ENCODE measurements at regions not wholly inside any gene's neighbourhood (a gene's known extent, or its start where the extent isn't known, plus 50 kb on each side); places are given as distances from the start of the nearest gene placed in this dataset.

GRCh38 chr1:96340686-96341085, 380.9 kb upstream of the PTBP2 start:
- TF ChIP-seq EP300 (IDR thresholded peaks at IDR 0.05) (no peak), POLR2A (IDR thresholded peaks at IDR 0.05; ENCODE audit: low read depth) (no peak), CTCF (IDR thresholded peaks at IDR 0.05) (no peak), POLR2AphosphoS5 (IDR thresholded peaks at IDR 0.05) (no peak)
- H3K4me1 ChIP-seq: no peaks in the 10 kb centered on the region
- H3K27me3 ChIP-seq: no peaks in the 10 kb centered on the region
- no peak for DNase-seq (ENCODE audit: extremely low spot score)
- peaks cover 0 to 8% (median 2%) of the 10 kb centered on the region in 4 donors for H3K9me3 ChIP-seq
- intact Hi-C loops (cut with DNase I): no loop called here
- H3K36me3 ChIP-seq: no peaks in the 10 kb centered on the region
- H3K27ac ChIP-seq (replicated peaks in 1 of 4): no peak overlapping the region
- H3K4me3 ChIP-seq: no peak overlapping the region

GRCh38 chr1:96346719-96347118, 374.9 kb upstream of the PTBP2 start:
- Histone ChIP-seq H3K4me1 (no peaks in the 10 kb centered on the region), H3K9me3 (peaks cover 0 to 8% (median 2%) of the 10 kb centered on the region in 4 donors), H3K27ac (replicated peaks in 1 of 4) (no peak overlapping the region), H3K27me3 (no peaks in the 10 kb centered on the region), H3K36me3 (no peaks in the 10 kb centered on the region), H3K4me3 (no peak overlapping the region)
- TF ChIP-seq POLR2A (IDR thresholded peaks at IDR 0.05; ENCODE audit: low read depth) (no peak), EP300 (IDR thresholded peaks at IDR 0.05) (no peak), POLR2AphosphoS5 (IDR thresholded peaks at IDR 0.05) (no peak), CTCF (IDR thresholded peaks at IDR 0.05) (no peak)
- no peak for DNase-seq (ENCODE audit: extremely low spot score)
- intact Hi-C loops (cut with DNase I): no loop called here

- peaks cover 0 to 5% (median 2%) of the 10 kb centered on the region in 4 donors for H3K4me1 ChIP-seq
- no peaks in the 10 kb centered on the region for H3K27me3 ChIP-seq
- H3K9me3 ChIP-seq: no peaks in the 10 kb centered on the region
- no peak overlapping the region for H3K4me3 ChIP-seq
- 94% methylated on average over 4 of the region's 4 CpGs for WGBS
- no peaks in the 10 kb centered on the region for H3K36me3 ChIP-seq
- intact Hi-C loops (cut with DNase I): no loop called here
- TF ChIP-seq CTCF (IDR thresholded peaks at IDR 0.05) (no peak), POLR2AphosphoS5 (IDR thresholded peaks at IDR 0.05) (no peak), EP300 (IDR thresholded peaks at IDR 0.05) (no peak), POLR2A (IDR thresholded peaks at IDR 0.05; ENCODE audit: low read depth) (no peak)
- no peak for DNase-seq (ENCODE audit: extremely low spot score)
- no peak overlapping the region for H3K27ac ChIP-seq (replicated peaks in 1 of 4)
Measured at GRCh38 chr1:96349896-96350295, 371.7 kb upstream of the PTBP2 start.

GRCh38 chr1:96352733-96353132, 368.9 kb upstream of the PTBP2 start:
- WGBS: 58% methylated on average over 2 of the region's 2 CpGs
- Histone ChIP-seq H3K9me3 (no peaks in the 10 kb centered on the region), H3K4me1 (peaks cover 0 to 5% (median 2%) of the 10 kb centered on the region in 4 donors), H3K4me3 (no peak overlapping the region), H3K27me3 (no peaks in the 10 kb centered on the region), H3K36me3 (no peaks in the 10 kb centered on the region), H3K27ac (replicated peaks in 1 of 4) (no peak overlapping the region)
- intact Hi-C loops (cut with DNase I): no loop called here
- DNase-seq (ENCODE audit: extremely low spot score): no peak
- no peak for TF ChIP-seq POLR2A (IDR thresholded peaks at IDR 0.05; ENCODE audit: low read depth)
- TF ChIP-seq POLR2AphosphoS5 (IDR thresholded peaks at IDR 0.05): no peak
- TF ChIP-seq EP300 (IDR thresholded peaks at IDR 0.05): no peak
- TF ChIP-seq CTCF (IDR thresholded peaks at IDR 0.05): no peak

GRCh38 chr1:96355521-96355920, 366.1 kb upstream of the PTBP2 start:
- intact Hi-C loops (cut with DNase I): no loop called here
- Histone ChIP-seq H3K4me1 (peaks cover 0 to 5% (median 2%) of the 10 kb centered on the region in 4 donors), H3K9me3 (no peaks in the 10 kb centered on the region), H3K36me3 (no peaks in the 10 kb centered on the region), H3K27ac (replicated peaks in 1 of 4) (no peak overlapping the region), H3K4me3 (no peak overlapping the region), H3K27me3 (no peaks in the 10 kb centered on the region)
- TF ChIP-seq CTCF (IDR thresholded peaks at IDR 0.05): no peak
- no peak for TF ChIP-seq EP300 (IDR thresholded peaks at IDR 0.05)
- TF ChIP-seq POLR2A (IDR thresholded peaks at IDR 0.05; ENCODE audit: low read depth): no peak
- no peak for TF ChIP-seq POLR2AphosphoS5 (IDR thresholded peaks at IDR 0.05)
- no peak for DNase-seq (ENCODE audit: extremely low spot score)
- WGBS: 80% methylated on average over 6 of the region's 6 CpGs
